SJSA1 (cell line): ENCODE measurements at regions not wholly inside any gene's neighbourhood (a gene's known extent, or its start where the extent isn't known, plus 50 kb on each side); places are given as distances from the start of the nearest gene placed in this dataset.
"Not testable (repeated sequence)": the region's sequence is repeated elsewhere in the genome, so short reads cannot be mapped to it uniquely, and the experiment has no call there.

Experiments used
- DNase-seq, 2 experiments: peaks; one replicate each; pipeline ENCODE4 v3.0.0-alpha.2; 2015 to 2020; ENCODE audit warnings: low spot score in 2 of 2, low read depth in 1 of 2
- H3K27ac ChIP-seq: fragments of 250-450 bp; sonication (Bioruptor Pico); 2 replicates; pipeline ENCODE4 v1.5.1; 2020; ENCODE audit warnings: mild to moderate bottlenecking, moderate library complexity
- H3K27me3 ChIP-seq: fragments of 250-450 bp; sonication (Bioruptor Pico); replicated peaks from 2 replicates; pipeline ENCODE4 v1.5.1; 2020; ENCODE audit warnings: mild to moderate bottlenecking, moderate library complexity
- H3K36me3 ChIP-seq: fragments of 250-450 bp; sonication (Bioruptor Pico); 2 replicates; pipeline ENCODE4 v1.5.1; 2020; ENCODE audit warnings: mild to moderate bottlenecking
- H3K4me1 ChIP-seq: fragments of 250-450 bp; sonication (Bioruptor Pico); replicated peaks from 2 replicates; pipeline ENCODE4 v1.6.1; 2021; ENCODE audit warnings: mild to moderate bottlenecking
- H3K4me3 ChIP-seq: fragments of 250-450 bp; sonication (Bioruptor Pico); 2 replicates; pipeline ENCODE4 v1.5.1; 2020; ENCODE audit warnings: mild to moderate bottlenecking
- H3K9me3 ChIP-seq: fragments of 250-450 bp; sonication (Bioruptor Pico); replicated peaks from 2 replicates; pipeline ENCODE4 v1.5.1; 2020; ENCODE audit warnings: mild to moderate bottlenecking

- Histone ChIP-seq H3K4me3 (no peak overlapping the region), H3K27me3 (no peaks in the 10 kb centered on the region), H3K27ac (no peak overlapping the region), H3K9me3 (no peaks in the 10 kb centered on the region), H3K4me1 (no peaks in the 10 kb centered on the region), H3K36me3 (no peaks in the 10 kb centered on the region)
- DNase-seq, result no peak
Measured at GRCh38 chr14:106681161-106681560, 1154.8 kb downstream of the TMEM121 start.

GRCh38 chr14:106681568-106681967, 1155.2 kb downstream of the TMEM121 start:
- Histone ChIP-seq H3K4me1 (no peaks in the 10 kb centered on the region), H3K4me3 (no peak overlapping the region), H3K36me3 (no peaks in the 10 kb centered on the region), H3K27ac (no peak overlapping the region), H3K9me3 (no peaks in the 10 kb centered on the region), H3K27me3 (no peaks in the 10 kb centered on the region)
- no peak for DNase-seq

DNA sequence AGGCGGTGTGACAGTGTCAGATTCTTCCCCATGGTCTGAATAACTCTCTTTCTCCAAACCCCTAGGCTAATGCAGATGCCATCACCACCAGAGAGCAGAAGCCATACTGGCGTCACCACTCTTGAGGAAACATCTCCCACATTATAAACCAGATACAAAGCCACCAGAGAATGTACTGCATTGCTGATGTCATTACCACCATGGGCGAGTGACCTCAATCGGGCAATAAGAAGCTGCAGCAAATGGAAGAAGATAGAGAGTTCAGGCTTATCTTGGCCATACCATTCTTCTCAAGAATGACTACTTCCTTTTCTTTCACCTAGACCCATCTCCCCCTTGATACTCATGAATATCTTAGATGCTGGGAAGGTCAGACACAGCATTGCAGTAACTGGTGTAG, 1157.2 kb downstream of the TMEM121 start:
- Histone ChIP-seq H3K27ac (no peak overlapping the region), H3K4me1 (no peaks in the 10 kb centered on the region), H3K36me3 (no peaks in the 10 kb centered on the region), H3K9me3 (no peaks in the 10 kb centered on the region), H3K27me3 (no peaks in the 10 kb centered on the region), H3K4me3 (no peak overlapping the region)
- DNase-seq, result no peak

DNA sequence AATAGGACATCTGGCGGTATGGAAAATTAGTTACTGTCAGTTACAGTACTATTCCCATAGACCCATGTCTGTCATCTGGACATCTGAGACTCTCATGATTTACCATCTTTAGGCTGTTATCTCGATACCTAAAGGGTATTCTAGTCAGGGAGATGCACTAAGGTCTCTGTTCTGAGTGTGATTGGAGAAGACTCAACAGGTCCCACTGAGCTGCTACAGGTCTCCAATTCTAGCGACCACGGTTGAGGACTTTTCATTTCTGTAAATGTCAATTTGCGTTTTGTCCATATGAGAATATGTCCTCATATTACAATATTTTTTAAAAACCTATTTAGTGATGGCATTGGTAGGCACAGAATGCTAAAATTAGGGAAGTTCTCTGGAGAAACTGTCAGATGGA, 1160.2 kb downstream of the TMEM121 start:
- Histone ChIP-seq H3K36me3 (no peaks in the 10 kb centered on the region), H3K4me1 (no peaks in the 10 kb centered on the region), H3K4me3 (no peak overlapping the region), H3K9me3 (no peaks in the 10 kb centered on the region), H3K27ac (no peak overlapping the region), H3K27me3 (no peaks in the 10 kb centered on the region)
- no peak for DNase-seq

- H3K4me3 ChIP-seq, result no peak overlapping the region
- H3K27me3 ChIP-seq, result no peaks in the 10 kb centered on the region
- no peaks in the 10 kb centered on the region for H3K4me1 ChIP-seq
- no peak for DNase-seq
- no peaks in the 10 kb centered on the region for H3K36me3 ChIP-seq
- no peaks in the 10 kb centered on the region for H3K9me3 ChIP-seq
- no peak overlapping the region for H3K27ac ChIP-seq
Measured at GRCh38 chr14:106690333-106690891, 1164.0 kb downstream of the TMEM121 start.

DNA sequence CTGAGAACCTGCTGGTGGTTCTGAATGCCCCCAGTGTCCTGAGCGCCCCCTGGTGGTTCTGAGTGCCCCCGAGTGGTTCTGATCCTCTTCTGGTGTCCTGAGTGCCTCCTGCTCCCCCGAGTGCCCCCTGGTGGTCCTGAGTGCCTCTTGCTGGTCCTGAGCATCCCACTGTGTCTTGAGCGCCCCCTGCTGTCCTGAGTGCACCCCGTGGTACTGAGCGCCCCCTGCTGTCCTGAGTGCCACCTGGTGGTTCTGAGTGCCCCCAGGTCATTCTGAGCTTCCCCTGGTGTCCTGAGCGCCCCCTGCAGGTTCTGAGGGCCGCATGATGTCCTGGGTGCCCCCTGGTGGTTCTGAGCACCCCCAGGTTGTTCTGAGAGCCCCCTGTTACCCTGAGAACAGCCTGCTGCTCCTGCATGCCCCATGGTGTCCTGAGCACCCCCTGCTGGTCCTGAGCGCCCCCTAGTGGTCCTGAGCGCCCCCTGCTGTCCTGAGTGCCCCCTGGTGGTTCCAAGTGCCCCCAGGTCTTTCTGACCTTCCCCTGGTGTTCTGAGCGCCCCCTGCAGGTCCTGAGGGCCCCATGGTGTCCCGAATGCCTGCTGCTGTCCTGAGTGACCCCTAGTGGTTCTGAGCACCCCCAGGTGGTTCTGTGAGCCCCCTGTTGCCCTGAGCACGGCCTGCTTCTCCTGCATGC, 1165.4 kb downstream of the TMEM121 start:
- Histone ChIP-seq H3K27ac (no peak overlapping the region), H3K9me3 (no peaks in the 10 kb centered on the region), H3K4me3 (no peak overlapping the region), H3K4me1 (no peaks in the 10 kb centered on the region), H3K27me3 (no peaks in the 10 kb centered on the region), H3K36me3 (no peaks in the 10 kb centered on the region)
- DNase-seq, result no peak

DNA sequence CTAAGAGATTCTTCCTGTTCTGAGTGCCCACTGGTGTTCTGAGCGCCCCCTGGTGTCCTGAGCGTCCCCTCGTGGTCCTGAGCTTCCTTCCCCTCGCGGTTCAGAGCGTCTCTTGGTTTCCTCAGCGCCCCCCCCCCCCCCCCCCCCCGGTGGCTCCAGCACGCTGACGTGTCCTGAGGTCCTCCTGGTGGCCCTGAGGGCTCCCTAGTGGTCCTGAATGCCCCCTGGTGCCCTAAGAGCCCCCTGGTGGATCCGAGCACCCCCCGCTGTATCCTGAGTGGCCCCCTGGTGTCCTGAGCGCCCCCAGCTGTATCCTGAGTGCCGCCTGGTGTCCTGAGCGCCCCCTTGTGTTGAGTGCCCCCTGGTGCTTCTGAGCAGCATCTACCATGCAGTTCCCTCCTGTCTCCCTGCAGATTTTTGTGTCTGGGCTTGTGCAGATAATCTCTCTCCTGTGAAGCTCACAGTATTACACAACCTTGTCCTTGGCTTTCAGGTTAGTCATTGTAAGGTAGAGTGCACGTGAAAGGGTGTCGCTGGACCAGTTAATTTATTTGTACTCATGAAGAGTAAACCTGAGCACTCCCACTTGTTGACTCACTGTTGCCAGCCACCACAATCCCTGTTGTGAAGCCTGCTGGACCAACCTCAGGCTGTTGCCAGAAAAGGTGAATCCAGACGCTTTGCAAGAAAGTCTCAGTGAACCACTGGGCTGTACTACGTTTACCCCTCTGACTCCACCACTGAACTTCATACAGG, 1168.4 kb downstream of the TMEM121 start:
- DNase-seq, result no peak
- H3K9me3 ChIP-seq, result no peaks in the 10 kb centered on the region
- H3K36me3 ChIP-seq, result no peaks in the 10 kb centered on the region
- H3K4me3 ChIP-seq, result no peak overlapping the region
- H3K27me3 ChIP-seq, result no peaks in the 10 kb centered on the region
- no peak overlapping the region for H3K27ac ChIP-seq
- H3K4me1 ChIP-seq, result no peaks in the 10 kb centered on the region

- H3K27me3 ChIP-seq, H3K4me1 ChIP-seq, H3K27ac ChIP-seq, DNase-seq, H3K36me3 ChIP-seq, H3K9me3 ChIP-seq, H3K4me3 ChIP-seq: not testable (repeated sequence)
Measured at GRCh38 chr14:106698620-106699267, 1172.4 kb downstream of the TMEM121 start.

DNA sequence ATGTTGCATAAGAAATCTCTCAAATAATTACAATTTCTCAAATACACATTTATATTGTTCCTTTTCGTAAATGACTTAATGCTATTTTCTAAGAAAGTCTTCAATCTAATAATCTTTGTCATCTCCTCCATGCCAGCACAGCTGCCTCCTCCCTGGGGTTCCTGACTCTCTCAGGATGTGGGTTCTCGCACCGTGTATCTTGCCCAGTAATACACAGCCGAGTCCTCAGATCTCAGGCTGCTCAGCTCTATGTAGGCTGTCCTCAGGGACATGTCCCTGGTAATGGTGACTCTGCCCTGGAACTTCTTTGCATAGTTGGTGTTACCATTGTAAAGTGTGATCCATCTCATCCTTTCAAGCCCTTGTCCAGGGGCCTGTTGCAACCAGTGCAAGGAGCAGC, 1177.3 kb downstream of the TMEM121 start:
- H3K27ac ChIP-seq, H3K9me3 ChIP-seq, H3K4me3 ChIP-seq, DNase-seq, H3K36me3 ChIP-seq, H3K4me1 ChIP-seq, H3K27me3 ChIP-seq: not testable (repeated sequence)

- not testable (repeated sequence) for H3K27ac ChIP-seq, H3K4me1 ChIP-seq, H3K36me3 ChIP-seq, H3K9me3 ChIP-seq, DNase-seq, H3K4me3 ChIP-seq, H3K27me3 ChIP-seq
Measured at GRCh38 chr14:106706488-106706887, 1180.1 kb downstream of the TMEM121 start.

GRCh38 chr14:106710187-106710586, 1183.8 kb downstream of the TMEM121 start:
- not testable (repeated sequence) for H3K36me3 ChIP-seq, H3K27ac ChIP-seq, H3K4me1 ChIP-seq, H3K9me3 ChIP-seq, DNase-seq, H3K4me3 ChIP-seq, H3K27me3 ChIP-seq

DNA sequence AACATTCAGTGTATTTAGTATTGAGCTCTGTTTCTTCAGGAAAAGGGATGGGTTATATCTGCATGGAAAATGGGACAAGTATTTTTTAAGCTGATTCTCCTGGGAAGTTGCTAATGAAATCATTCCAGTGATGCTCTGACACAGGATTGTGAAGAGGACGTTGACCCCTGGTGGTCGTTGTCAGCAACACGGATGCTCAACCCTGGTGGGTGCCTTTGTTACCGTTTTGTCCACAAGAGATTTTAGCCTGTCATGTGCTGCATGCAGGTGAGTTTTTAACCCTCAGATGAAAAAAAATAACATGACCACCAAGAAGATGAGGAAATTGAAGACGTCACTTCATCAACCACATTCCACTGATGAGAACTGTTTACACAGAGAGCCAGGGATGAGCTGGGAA, 1186.1 kb downstream of the TMEM121 start:
- not testable (repeated sequence) for H3K9me3 ChIP-seq, H3K4me1 ChIP-seq, H3K27me3 ChIP-seq, H3K4me3 ChIP-seq, H3K36me3 ChIP-seq, DNase-seq, H3K27ac ChIP-seq

- DNase-seq, H3K9me3 ChIP-seq, H3K27me3 ChIP-seq, H3K27ac ChIP-seq, H3K36me3 ChIP-seq, H3K4me1 ChIP-seq, H3K4me3 ChIP-seq: not testable (repeated sequence)
Measured at GRCh38 chr14:106714446-106715428, 1188.4 kb downstream of the TMEM121 start.
